Fibroblast of pulmonary artery (primary cell): ENCODE measurements at regions not wholly inside any gene's neighbourhood (a gene's known extent, or its start where the extent isn't known, plus 50 kb on each side); places are given as distances from the start of the nearest gene placed in this dataset.

Experiments
- DNase-seq: peaks from one replicate; pipeline ENCODE4 v3.0.0-alpha.2; 2010; ENCODE audit warnings: low read depth
- H3K4me3 ChIP-seq: replicated peaks from 2 replicates; pipeline ENCODE4 v1.5.1; 2011; ENCODE audit warnings: low read depth, mild to moderate bottlenecking, control low read depth, low read length, moderate library complexity
- CTCF ChIP-seq: IDR thresholded peaks from 2 replicates; pipeline ENCODE4 v1.5.1; 2011; ENCODE audit warnings: mild to moderate bottlenecking, control low read depth, low read length, inconsistent platforms; ENCODE audit errors: missing control alignments

GRCh38 chr16:64305663-64306062 is 816.2 kb downstream of the CDH11 start:
- no peak for DNase-seq
- no peak for TF ChIP-seq CTCF
- no peak overlapping the region for H3K4me3 ChIP-seq

- TF ChIP-seq CTCF: no peak
- no peak overlapping the region for H3K4me3 ChIP-seq
- DNase-seq: no peak
Measured at GRCh38 chr16:64304951-64305350, 816.9 kb downstream of the CDH11 start.

GRCh38 chr16:64304396-64304795 is 817.5 kb downstream of the CDH11 start:
- TF ChIP-seq CTCF: no peak
- no peak overlapping the region for H3K4me3 ChIP-seq
- no peak for DNase-seq

GRCh38 chr16:64297863-64298600 is 823.8 kb downstream of the CDH11 start:
- DNase-seq: no peak
- TF ChIP-seq CTCF: no peak
- H3K4me3 ChIP-seq: no peak overlapping the region

DNA sequence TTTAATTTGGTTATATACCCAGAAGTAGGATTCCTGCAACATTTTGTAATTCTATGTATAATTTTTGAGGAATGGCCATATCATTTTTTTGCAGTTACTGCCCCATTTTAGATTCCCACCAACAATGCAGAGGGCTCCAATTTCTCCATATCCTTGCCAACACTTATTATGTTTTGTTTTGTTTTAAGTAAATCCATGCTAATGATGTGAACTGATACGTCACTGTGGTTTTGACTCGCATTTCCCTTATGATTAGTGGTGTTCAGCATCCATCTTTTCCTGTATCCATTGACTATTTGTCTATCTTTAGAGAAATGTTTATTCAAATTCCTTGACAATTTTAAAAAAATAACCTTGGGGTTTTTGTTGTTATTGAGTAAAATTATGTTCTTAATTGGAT is 826.4 kb downstream of the CDH11 start:
- TF ChIP-seq CTCF: no peak
- no peak overlapping the region for H3K4me3 ChIP-seq
- no peak for DNase-seq

DNA sequence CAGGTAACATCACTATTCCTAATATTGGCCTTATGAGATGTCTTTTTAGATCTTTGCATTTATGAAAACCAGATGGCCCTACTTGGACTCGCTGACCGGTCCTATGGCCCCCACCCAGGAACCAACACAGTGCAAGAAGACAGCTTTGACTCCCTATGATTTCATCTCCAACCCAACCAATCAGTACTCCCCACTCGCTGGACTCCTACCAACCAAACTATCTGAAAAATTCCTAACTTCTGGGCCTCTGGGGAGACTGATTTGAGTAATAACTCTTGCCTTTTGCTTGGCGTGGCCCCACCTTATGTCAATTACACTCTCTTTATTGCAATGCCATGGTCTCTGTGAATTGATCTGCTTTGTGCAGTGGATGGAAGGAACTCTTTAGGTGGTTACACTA is 828.9 kb downstream of the CDH11 start:
- no peak for DNase-seq
- H3K4me3 ChIP-seq: no peak overlapping the region
- TF ChIP-seq CTCF: no peak

DNA sequence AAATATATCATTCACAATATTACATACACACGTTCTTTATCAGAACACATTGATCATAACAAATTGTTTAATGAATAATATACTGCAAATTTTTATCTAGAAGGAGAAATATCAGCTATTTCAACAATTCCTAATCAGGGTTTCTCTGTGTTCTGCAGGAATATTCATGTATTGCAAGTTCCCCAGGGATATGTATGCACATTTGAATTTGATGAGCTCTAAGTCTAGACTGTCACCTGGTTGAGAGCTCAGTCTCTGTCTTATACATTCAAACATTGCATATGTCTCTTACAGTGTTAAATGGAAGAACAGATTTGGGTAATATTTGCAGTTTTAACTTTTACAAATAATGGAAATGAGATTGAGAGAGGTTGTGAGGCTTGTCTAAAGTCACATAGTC is 829.7 kb downstream of the CDH11 start:
- no peak overlapping the region for H3K4me3 ChIP-seq
- TF ChIP-seq CTCF: no peak
- no peak for DNase-seq
